Adrenal gland (tissue), 9 donors: ENCODE measurements at regions not wholly inside any gene's neighbourhood (a gene's known extent, or its start where the extent isn't known, plus 50 kb on each side); places are given as distances from the start of the nearest gene placed in this dataset.

Experiments
- DNase-seq, 7 donors: peaks; one replicate each; pipeline ENCODE4 v3.0.0-alpha.2; 2019 to 2020
- H3K27ac ChIP-seq, 5 donors: fragments of 200-600 bp; sonication (generic) in 4 of 5; 1 replicate in 3 of 5; 2 replicates in 2 of 5; pipeline versions ENCODE4 v1.5.1 to v1.8.0; 2016 to 2020; ENCODE audit warnings: mild to moderate bottlenecking in 1 of 5
- H3K27me3 ChIP-seq: fragments of 200-600 bp; 2 replicates; pipeline ENCODE4 v1.8.0; 2021
- H3K36me3 ChIP-seq, 2 donors: fragments of 200-600 bp; replicated peaks in 1 of 2; 1 replicate in 1 of 2; 2 replicates in 1 of 2; pipeline versions ENCODE4 v1.5.1 to v1.8.0; 2018 to 2022
- H3K4me1 ChIP-seq, 2 donors: fragments of 200-600 bp; replicated peaks in 1 of 2; 1 replicate in 1 of 2; 2 replicates in 1 of 2; pipeline versions ENCODE4 v1.5.1 to v1.8.0; 2018 to 2021
- H3K4me3 ChIP-seq, 4 donors: fragments of 200-600 bp; sonication (generic) in 3 of 4; one replicate each; pipeline ENCODE4 v1.5.1; 2016 to 2018
- H3K9me3 ChIP-seq, 3 donors: fragments of 200-600 bp; sonication (generic) in 1 of 3; replicated peaks in 1 of 3; 1 replicate in 2 of 3; 2 replicates in 1 of 3; pipeline versions ENCODE4 v1.5.1 to v1.8.0; 2016 to 2021
- POLR2A ChIP-seq, 2 donors: fragments of 450-650 bp; IDR thresholded peaks; one replicate each; pipeline ENCODE4 v1.6.1; 2017; ENCODE audit warnings: antibody characterized with exemption in 2 of 2, mild to moderate bottlenecking in 2 of 2, moderate library complexity in 1 of 2
- WGBS, 4 donors: extraction: QIAGEN DNeasy Blood & Tissue Kit in 2 of 4; methylation state at CpG; one replicate each; pipeline versions ENCODE4 v1.1.5 to v1.1.7; 2013 to 2017; 5-methylcytosine and 5-hydroxymethylcytosine counted together
- intact Hi-C, 2 donors: fragments of 100-400 bp; cut with DNase I; formaldehyde crosslinking; loops; one replicate each; pipeline versions ENCODE4 v1.14.1 to v1.15.0; 2022 to 2023
- TF ChIP-seq, protein P1 (sequence below), 6 experiments: fragments of 450-650 bp in 4 of 6; fragments of 200-600 bp in 2 of 6; sonication (generic) in 1 of 6; IDR thresholded peaks; 1 replicate in 5 of 6; 2 replicates in 1 of 6; pipeline versions ENCODE4 v1.5.1 to v1.8.0; 2016 to 2021; ENCODE audit warnings: antibody characterized with exemption in 6 of 6, mild to moderate bottlenecking in 2 of 6, moderate library complexity in 1 of 6
- donor health status: healthy with polysubstance abuse.
- donor health status: Bipolar disorder and iron deficiency.
- donor health status: DM: yes; HTN: yes; CAD: no.
- donor health status: DM: no; HTN: no; CAD: no.
- donor health status: DM: no; HTN: no; CAD: no.

GRCh38 chr18:41553716-41554115, 401.3 kb upstream of the PIK3C3 start:
- intact Hi-C loops, result no loop called here
- no peaks in the 10 kb centered on the region for H3K4me1 ChIP-seq
- TF ChIP-seq, protein P1, sequence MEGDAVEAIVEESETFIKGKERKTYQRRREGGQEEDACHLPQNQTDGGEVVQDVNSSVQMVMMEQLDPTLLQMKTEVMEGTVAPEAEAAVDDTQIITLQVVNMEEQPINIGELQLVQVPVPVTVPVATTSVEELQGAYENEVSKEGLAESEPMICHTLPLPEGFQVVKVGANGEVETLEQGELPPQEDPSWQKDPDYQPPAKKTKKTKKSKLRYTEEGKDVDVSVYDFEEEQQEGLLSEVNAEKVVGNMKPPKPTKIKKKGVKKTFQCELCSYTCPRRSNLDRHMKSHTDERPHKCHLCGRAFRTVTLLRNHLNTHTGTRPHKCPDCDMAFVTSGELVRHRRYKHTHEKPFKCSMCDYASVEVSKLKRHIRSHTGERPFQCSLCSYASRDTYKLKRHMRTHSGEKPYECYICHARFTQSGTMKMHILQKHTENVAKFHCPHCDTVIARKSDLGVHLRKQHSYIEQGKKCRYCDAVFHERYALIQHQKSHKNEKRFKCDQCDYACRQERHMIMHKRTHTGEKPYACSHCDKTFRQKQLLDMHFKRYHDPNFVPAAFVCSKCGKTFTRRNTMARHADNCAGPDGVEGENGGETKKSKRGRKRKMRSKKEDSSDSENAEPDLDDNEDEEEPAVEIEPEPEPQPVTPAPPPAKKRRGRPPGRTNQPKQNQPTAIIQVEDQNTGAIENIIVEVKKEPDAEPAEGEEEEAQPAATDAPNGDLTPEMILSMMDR (IDR thresholded peaks at IDR 0.05), result no peak
- TF ChIP-seq POLR2A (IDR thresholded peaks at IDR 0.05), result no peak

GRCh38 chr18:41548521-41549260, 406.3 kb upstream of the PIK3C3 start:
- intact Hi-C loops, result no loop called here
- DNase-seq, result no peak

More at GRCh38 chr18:41553716-41554115, 401.3 kb upstream of the PIK3C3 start:
- WGBS, 4 donors, result 60 to 65% (median 63%) methylated on average over 6 of the region's 6 CpGs
- no peak overlapping the region for H3K4me3 ChIP-seq
- no peaks in the 10 kb centered on the region for H3K9me3 ChIP-seq
- peak in 1 of 7 donors; percentile 1 for DNase-seq
- no peaks in the 10 kb centered on the region for H3K27me3 ChIP-seq
- no peaks in the 10 kb centered on the region for H3K36me3 ChIP-seq
- no peak overlapping the region for H3K27ac ChIP-seq

GRCh38 chr18:41545091-41545888, 409.7 kb upstream of the PIK3C3 start:
- no peak for DNase-seq
- Histone ChIP-seq H3K4me3 (no peak overlapping the region), H3K4me1 (no peaks in the 10 kb centered on the region), H3K27ac (no peak overlapping the region), H3K36me3 (no peaks in the 10 kb centered on the region), H3K27me3 (no peaks in the 10 kb centered on the region), H3K9me3 (no peaks in the 10 kb centered on the region)
- WGBS, 4 donors, result 63 to 87% (median 76%) methylated on average over 2 of the region's 2 CpGs
- intact Hi-C loops, result no loop called here
- no peak for TF ChIP-seq POLR2A (IDR thresholded peaks at IDR 0.05)
- TF ChIP-seq, protein P1 (IDR thresholded peaks at IDR 0.05), result no peak

More at GRCh38 chr18:41548521-41549260, 406.3 kb upstream of the PIK3C3 start:
- no peak overlapping the region for H3K4me3 ChIP-seq
- H3K27ac ChIP-seq, result no peak overlapping the region
- 72 to 81% (median 78%) methylated on average over 9 of the region's 9 CpGs for WGBS, 4 donors
- no peaks in the 10 kb centered on the region for H3K27me3 ChIP-seq
- no peaks in the 10 kb centered on the region for H3K9me3 ChIP-seq
- no peaks in the 10 kb centered on the region for H3K4me1 ChIP-seq
- TF ChIP-seq, protein P1 (IDR thresholded peaks at IDR 0.05), result no peak
- TF ChIP-seq POLR2A (IDR thresholded peaks at IDR 0.05), result no peak
- no peaks in the 10 kb centered on the region for H3K36me3 ChIP-seq

GRCh38 chr18:41543815-41544214, 411.2 kb upstream of the PIK3C3 start:
- Histone ChIP-seq H3K36me3 (no peaks in the 10 kb centered on the region), H3K4me1 (no peaks in the 10 kb centered on the region), H3K9me3 (no peaks in the 10 kb centered on the region), H3K4me3 (no peak overlapping the region), H3K27me3 (no peaks in the 10 kb centered on the region), H3K27ac (no peak overlapping the region)
- DNase-seq, result no peak
- TF ChIP-seq, protein P1 (IDR thresholded peaks at IDR 0.05), result no peak
- no peak for TF ChIP-seq POLR2A (IDR thresholded peaks at IDR 0.05)
- intact Hi-C loops, result no loop called here
- 42 to 69% (median 64%) methylated on average over 1 of the region's 1 CpG for WGBS, 4 donors
